ENCODE measurements at regions not wholly inside any gene's neighbourhood (a gene's known extent, or its start where the extent isn't known, plus 50 kb on each side); places are given as distances from the start of the nearest gene placed in this dataset.
A peak's percentile ranks its signal among the peaks of the same experiment; 100 is the strongest.

- no peak overlapping the region for H3K4me3 ChIP-seq (ENCODE audit: control insufficient read depth, low read depth, low read length)
- TF ChIP-seq CTCF (IDR thresholded peaks at IDR 0.05; ENCODE audit: control insufficient read depth, insufficient read depth, low read depth, low read length, missing control alignments), result no peak
- no peak for DNase-seq (ENCODE audit: low read depth)
These were observed 339.7 kb upstream of the EDNRB start for GRCh38 chr13:78258304-78258703.

- no peak for DNase-seq (ENCODE audit: low read depth)
- no peak overlapping the region for H3K4me3 ChIP-seq (ENCODE audit: control insufficient read depth, low read depth, low read length)
- TF ChIP-seq CTCF (IDR thresholded peaks at IDR 0.05; ENCODE audit: control insufficient read depth, insufficient read depth, low read depth, low read length, missing control alignments), result no peak
These were observed 337.9 kb upstream of the EDNRB start for GRCh38 chr13:78256484-78256883.

GRCh38 chr13:78254113-78254512, 335.5 kb upstream of the EDNRB start:
- TF ChIP-seq CTCF (IDR thresholded peaks at IDR 0.05; ENCODE audit: control insufficient read depth, insufficient read depth, low read depth, low read length, missing control alignments), result no peak
- H3K4me3 ChIP-seq (ENCODE audit: control insufficient read depth, low read depth, low read length), result no peak overlapping the region
- no peak for DNase-seq (ENCODE audit: low read depth)

GRCh38 chr13:78247362-78247761, 328.7 kb upstream of the EDNRB start:
- no peak overlapping the region for H3K4me3 ChIP-seq (ENCODE audit: control insufficient read depth, low read depth, low read length)
- no peak for TF ChIP-seq CTCF (IDR thresholded peaks at IDR 0.05; ENCODE audit: control insufficient read depth, insufficient read depth, low read depth, low read length, missing control alignments)
- DNase-seq (ENCODE audit: low read depth), result no peak

GRCh38 chr13:78241278-78241919, 322.8 kb upstream of the EDNRB start:
- TF ChIP-seq CTCF (IDR thresholded peaks at IDR 0.05; ENCODE audit: control insufficient read depth, insufficient read depth, low read depth, low read length, missing control alignments), result peak; percentile 47
- no peak for DNase-seq (ENCODE audit: low read depth)
- H3K4me3 ChIP-seq (ENCODE audit: control insufficient read depth, low read depth, low read length), result no peak overlapping the region

GRCh38 chr13:78239714-78240113, 321.1 kb upstream of the EDNRB start:
- no peak for DNase-seq (ENCODE audit: low read depth)
- TF ChIP-seq CTCF (IDR thresholded peaks at IDR 0.05; ENCODE audit: control insufficient read depth, insufficient read depth, low read depth, low read length, missing control alignments), result no peak
- H3K4me3 ChIP-seq (ENCODE audit: control insufficient read depth, low read depth, low read length), result no peak overlapping the region

- no peak overlapping the region for H3K4me3 ChIP-seq (ENCODE audit: control insufficient read depth, low read depth, low read length)
- TF ChIP-seq CTCF (IDR thresholded peaks at IDR 0.05; ENCODE audit: control insufficient read depth, insufficient read depth, low read depth, low read length, missing control alignments), result no peak
- no peak for DNase-seq (ENCODE audit: low read depth)
These were observed 320.3 kb upstream of the EDNRB start for GRCh38 chr13:78238911-78239310.
